ENCODE measurements at regions not wholly inside any gene's neighbourhood (a gene's known extent, or its start where the extent isn't known, plus 50 kb on each side); places are given as distances from the start of the nearest gene placed in this dataset.

DNA sequence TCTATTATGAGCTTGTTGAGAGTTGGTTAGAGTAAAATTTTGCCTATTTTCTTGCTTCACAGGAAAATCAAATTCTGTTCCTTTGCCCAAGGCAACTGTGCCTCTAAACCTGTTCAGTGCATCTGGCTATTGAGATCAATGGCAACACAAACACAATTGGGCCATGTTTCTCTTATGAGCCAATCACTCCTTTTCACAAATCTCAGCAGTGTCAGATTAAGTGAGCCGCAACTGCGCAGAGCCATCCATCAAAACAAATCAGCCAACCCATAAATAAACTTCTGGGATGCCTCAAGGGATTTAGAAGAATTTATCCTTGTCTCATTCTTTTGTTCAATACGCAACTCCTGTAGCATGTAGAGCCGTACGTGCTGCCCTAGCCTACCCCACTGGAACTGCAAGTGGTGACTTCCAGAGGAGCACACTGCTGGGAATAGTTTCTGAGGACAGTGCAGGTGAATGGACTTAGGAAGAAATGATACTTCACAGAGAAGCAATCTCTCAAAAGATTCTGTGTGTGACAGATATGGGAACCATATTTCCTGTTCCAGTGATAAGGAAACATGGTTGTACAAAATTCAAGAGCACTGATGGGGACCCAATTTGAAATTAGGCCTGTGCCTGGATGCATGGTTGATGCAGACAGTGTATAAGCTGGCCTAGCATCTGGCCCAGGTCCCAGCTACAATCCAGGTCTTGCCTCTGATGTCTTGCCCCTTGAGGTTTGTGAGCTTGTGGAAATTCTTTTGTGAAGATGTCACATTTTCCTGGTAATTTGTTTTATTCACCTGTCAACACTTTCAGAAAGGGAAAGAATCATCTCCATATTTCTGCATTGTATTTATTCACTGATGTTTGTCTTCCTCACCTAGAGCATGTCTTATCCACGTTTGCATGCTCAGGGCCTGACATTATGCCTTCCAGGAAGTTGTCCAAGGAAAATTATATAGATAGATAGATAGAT lies 166.2 kb downstream of the URB2 start:
- no peak for DNase-seq (ENCODE audit: low read depth)
- H3K4me3 ChIP-seq (ENCODE audit: low read depth, low read length), result no peak overlapping the region
- TF ChIP-seq, protein P1, sequence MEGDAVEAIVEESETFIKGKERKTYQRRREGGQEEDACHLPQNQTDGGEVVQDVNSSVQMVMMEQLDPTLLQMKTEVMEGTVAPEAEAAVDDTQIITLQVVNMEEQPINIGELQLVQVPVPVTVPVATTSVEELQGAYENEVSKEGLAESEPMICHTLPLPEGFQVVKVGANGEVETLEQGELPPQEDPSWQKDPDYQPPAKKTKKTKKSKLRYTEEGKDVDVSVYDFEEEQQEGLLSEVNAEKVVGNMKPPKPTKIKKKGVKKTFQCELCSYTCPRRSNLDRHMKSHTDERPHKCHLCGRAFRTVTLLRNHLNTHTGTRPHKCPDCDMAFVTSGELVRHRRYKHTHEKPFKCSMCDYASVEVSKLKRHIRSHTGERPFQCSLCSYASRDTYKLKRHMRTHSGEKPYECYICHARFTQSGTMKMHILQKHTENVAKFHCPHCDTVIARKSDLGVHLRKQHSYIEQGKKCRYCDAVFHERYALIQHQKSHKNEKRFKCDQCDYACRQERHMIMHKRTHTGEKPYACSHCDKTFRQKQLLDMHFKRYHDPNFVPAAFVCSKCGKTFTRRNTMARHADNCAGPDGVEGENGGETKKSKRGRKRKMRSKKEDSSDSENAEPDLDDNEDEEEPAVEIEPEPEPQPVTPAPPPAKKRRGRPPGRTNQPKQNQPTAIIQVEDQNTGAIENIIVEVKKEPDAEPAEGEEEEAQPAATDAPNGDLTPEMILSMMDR (IDR thresholded peaks at IDR 0.05; ENCODE audit: insufficient read depth, low read length), result no peak

DNA sequence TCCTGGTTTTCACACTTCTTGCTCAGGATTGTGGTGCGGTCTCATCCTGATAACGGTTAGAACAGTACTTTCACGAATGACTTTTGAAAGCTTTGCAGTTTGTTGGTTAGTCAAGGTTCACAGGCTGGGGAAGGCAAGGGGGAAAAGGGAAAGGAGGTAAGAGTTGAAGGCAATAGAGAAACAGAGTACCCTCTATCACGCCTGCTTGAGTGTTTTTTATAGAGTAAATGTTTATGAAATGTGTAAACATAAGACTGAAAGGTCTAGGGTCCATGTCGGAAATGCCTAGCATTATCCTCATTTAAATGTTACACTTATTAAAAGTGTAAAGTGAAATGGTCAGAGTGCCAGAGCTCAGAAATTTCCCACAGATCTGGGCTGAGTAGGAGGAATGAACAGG lies 167.4 kb downstream of the URB2 start:
- TF ChIP-seq, protein P1 (IDR thresholded peaks at IDR 0.05; ENCODE audit: insufficient read depth, low read length), result no peak
- H3K4me3 ChIP-seq (ENCODE audit: low read depth, low read length), result no peak overlapping the region
- DNase-seq (ENCODE audit: low read depth), result no peak

- TF ChIP-seq, protein P1 (IDR thresholded peaks at IDR 0.05; ENCODE audit: insufficient read depth, low read length), result no peak
- no peak overlapping the region for H3K4me3 ChIP-seq (ENCODE audit: low read depth, low read length)
- no peak for DNase-seq (ENCODE audit: low read depth)
Measured at GRCh38 chr1:229798558-229798957, 172.5 kb downstream of the URB2 start.

- DNase-seq (ENCODE audit: low read depth), result no peak
- TF ChIP-seq, protein P1 (IDR thresholded peaks at IDR 0.05; ENCODE audit: insufficient read depth, low read length), result no peak
- no peak overlapping the region for H3K4me3 ChIP-seq (ENCODE audit: low read depth, low read length)
Measured at GRCh38 chr1:229803626-229804217, 177.7 kb downstream of the URB2 start.

- TF ChIP-seq, protein P1 (IDR thresholded peaks at IDR 0.05; ENCODE audit: insufficient read depth, low read length), result no peak
- H3K4me3 ChIP-seq (ENCODE audit: low read depth, low read length), result no peak overlapping the region
- DNase-seq (ENCODE audit: low read depth), result no peak
Measured at GRCh38 chr1:229808272-229808671, 182.2 kb downstream of the URB2 start.

DNA sequence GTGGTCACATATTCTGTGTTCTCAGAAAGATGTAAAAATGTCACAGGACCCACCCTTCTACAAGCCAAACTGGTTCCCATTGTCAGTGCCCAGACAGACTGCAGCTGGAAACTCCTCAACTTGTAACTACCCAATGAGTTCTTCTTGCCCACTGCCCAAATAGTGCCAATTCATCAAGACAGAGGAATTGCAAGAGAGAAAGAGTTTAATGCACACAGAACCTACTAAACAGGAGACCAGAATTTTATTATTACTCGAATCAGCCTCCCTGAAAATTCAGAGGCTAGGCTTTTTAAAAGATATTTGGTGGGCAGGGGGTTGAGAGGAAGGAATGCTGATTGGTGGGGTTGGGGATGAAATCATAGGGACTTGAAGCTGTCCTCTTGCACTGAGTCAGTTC lies 184.1 kb downstream of the URB2 start:
- DNase-seq (ENCODE audit: low read depth), result no peak
- TF ChIP-seq, protein P1 (IDR thresholded peaks at IDR 0.05; ENCODE audit: insufficient read depth, low read length), result no peak
- no peak overlapping the region for H3K4me3 ChIP-seq (ENCODE audit: low read depth, low read length)
